ENCODE measurements at regions not wholly inside any gene's neighbourhood (a gene's known extent, or its start where the extent isn't known, plus 50 kb on each side); places are given as distances from the start of the nearest gene placed in this dataset.

DNA sequence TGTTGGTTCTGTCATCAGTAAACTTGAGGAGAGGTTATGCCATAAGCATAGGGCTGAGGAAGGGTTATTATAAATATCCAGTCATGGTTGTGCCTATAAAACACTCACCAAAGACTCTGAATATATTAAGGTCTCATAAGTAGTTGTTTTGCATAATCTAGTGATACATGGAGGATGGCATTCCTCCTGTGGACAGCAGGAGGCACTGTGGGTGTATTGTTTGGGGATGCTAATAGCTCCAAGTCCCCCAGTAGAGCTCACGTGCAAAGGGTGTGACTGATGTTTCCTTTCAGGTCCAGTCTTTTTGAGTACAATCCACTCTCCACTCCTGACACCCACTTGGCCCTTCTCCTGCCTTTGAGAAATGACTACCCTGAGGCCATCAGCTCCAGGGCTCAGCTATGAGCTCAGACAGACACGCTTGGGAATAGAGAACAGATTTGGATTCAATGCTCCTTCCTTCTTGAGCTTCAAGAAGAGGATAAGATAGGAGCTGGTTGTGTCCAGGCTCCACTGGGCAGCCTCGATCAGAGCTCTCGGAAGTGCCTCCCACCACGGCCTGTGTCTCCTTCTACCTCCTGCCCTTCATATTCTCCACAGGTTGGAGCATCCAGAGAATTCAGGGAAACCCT lies 85.2 kb upstream of the IGLL5 start:
- no peak for DNase-seq (ENCODE audit: low read depth)

DNA sequence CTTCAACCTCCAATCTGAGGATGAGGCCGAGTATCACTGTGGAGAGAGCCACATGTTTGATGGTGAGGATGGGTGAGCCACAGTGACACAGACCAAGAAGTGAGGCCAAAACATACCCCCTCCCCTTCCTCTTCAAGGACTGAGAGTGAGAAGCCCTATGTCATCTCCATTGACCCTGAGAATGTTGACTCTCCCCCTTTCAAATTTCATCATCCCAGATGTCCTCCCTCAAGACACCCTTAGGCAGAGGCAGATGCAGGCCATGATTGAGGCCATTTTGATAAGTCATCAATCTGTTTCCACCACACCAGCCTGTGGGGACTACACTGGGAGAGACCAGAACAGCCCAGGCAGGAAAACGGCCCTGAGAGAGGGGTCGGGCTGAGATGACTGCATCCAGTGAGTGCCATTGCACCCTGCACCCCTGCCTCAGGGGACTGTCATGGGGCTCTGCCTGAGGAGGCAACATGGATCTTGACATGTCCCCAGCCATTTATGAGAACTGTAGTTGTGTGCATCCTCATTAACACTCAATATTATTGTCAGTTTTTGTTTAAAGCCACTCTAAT lies 84.2 kb upstream of the IGLL5 start:
- DNase-seq (ENCODE audit: low read depth) = no peak

DNA sequence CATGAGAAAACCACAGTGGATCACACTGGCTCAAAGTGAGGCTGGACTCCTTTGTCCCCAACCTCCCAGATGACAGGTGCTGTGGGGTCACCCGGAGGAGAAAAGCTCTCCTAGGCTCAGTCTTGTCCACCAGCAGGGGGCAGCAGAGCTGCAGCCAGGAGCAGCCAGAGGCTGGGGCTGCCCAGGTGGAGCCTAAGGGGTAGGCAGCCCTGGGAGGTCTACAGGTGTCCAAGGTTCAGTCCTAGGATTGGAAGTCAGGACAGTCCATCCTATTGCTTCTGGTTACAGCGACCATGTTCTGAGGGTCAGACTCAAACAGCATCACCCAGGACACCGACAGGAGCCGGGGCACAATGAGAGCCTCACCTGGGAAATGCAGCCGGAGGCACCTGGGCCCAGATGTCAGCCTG lies 77.6 kb upstream of the IGLL5 start:
- no peak for DNase-seq (ENCODE audit: low read depth)

DNA sequence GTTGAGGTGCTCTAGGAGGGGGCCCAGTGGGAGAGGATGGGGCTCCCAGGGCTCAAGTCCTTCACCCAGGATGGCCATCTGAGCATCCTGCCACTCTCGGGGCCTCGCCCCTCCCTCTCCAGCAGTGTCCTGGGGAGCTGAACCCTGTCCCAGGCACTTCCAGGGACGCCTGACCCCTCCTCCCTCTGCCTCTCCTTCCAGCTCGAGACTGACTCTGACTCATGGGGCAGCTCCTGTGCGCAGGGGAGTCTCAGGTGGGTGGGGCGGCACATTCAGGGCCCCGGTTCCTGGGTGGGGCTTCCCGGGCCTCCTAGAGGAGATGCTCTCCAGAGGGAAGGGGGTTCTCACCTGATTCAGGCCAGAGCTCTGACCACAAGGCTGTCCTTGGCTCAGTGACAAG lies 77.1 kb upstream of the IGLL5 start:
- no peak for DNase-seq (ENCODE audit: low read depth)

DNA sequence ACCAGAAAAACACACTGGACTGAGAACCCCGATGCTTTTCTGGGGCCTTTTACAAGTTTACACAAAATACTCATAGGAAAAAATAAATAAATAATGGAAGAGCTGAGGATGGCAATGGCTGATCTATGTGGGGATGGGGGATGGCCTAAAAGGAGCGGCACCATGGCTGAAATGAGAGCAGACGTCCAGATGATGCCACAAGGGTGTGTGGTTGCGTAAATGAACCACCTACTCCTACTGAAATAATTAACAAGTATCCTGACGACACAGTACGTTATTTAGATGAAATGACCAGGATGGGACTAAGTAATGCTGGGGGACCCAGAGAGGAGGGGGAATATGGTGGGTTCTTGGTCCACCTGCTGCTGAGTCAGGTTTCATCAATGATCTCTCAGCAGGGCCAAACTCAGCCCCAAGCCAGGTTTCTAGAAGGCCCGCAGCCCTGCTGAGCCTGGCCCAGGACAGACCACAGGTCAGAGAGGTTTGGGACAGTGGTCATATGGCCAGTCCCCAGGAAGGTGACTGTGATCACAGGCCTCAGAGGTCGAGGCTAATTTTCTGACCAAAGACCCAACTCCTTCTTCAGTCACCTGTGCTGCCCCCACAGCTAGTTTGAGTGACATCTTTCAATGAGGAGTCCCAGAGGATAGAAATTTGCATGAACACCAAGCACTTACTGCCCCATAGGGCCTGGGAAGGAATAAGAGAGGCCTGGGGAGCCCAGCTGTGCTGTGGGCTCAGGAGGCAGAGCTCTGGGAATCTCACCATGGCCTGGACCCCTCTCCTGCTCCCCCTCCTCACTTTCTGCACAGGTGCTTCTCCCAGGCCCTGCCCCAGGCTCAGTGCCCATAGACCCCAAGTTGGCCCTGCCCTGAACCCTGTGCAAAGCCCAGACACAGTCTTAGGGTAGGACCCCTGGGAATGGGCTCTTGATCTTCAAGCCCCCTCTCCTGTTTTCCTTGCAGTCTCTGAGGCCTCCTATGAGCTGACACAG lies 76.3 kb upstream of the IGLL5 start:
- DNase-seq (ENCODE audit: low read depth) = no peak

DNA sequence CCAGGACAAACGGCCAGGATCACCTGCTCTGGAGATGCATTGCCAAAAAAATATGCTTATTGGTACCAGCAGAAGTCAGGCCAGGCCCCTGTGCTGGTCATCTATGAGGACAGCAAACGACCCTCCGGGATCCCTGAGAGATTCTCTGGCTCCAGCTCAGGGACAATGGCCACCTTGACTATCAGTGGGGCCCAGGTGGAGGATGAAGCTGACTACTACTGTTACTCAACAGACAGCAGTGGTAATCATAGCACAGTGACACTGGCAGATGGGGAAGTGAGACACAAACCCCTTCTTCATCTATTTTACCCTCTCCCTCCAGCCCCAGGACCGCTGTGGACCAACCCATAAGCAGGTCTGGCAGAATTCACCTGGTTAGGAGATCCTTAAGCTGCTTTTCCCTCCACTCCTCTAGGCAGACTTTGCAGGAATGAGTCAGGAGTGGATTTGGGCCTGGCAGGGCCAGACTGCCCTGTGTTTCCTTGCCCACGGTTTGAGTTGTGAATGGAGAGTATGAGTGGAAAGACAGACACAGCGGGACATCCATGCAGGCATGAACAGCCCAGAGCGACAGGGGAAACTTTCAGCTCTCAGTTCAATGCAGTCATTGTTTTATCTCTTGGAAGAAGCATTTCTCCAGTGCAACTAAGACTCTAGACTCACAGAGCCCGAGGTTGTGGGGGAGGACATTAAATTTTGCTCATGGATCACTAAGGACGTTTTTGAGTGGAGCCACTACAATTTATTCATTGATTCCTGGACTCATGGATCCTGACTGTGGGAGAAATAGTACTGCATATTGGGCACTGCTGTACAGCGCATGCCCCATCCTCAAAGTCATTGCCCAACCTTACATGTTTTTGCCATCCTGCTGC lies 75.3 kb upstream of the IGLL5 start:
- no peak for DNase-seq (ENCODE audit: low read depth)

DNA sequence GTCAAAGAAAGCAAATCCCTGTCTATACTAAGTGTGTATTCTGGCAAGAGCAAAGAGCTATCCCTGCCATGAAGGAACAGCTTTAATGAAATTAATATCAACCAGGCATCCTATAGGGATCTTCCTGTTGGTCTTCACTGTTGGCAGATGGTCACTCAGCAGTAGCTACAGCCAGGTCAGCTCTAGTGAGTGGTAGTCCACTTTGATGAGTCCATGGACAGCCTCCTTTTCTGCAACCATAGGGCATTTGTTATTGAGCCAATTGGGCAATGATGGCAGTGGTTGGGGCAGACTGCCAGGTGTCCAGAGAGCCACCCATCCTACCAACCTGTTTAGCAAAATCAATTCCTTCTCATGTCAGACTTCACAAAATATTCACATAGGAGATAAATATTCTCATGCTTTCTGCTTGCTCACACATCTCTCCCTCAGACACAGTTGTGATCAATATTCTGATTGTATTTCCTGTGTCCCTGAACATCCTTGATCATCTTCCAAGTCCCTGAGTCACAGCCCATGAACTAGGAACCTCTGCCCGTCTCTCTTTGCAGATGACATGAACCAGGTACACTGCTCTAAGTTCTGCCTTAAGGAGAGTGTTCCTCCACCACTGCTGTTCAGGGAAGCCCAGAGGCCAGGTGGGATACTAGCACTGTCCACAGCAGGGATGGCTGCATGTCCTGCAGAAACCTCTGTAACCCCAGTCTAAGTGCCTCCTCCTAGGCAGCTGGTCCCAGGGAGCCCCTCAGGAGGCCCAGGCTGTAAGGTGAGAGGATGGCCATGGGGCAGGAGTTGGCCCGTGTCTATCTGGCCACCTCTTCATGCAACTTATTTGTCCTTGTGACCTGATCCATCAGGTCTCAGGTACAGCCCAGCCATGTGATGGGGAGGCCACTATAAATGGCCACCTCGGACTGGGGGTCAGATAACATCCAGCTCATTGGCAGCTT lies 74.2 kb upstream of the IGLL5 start:
- DNase-seq (ENCODE audit: low read depth) = no peak

DNA sequence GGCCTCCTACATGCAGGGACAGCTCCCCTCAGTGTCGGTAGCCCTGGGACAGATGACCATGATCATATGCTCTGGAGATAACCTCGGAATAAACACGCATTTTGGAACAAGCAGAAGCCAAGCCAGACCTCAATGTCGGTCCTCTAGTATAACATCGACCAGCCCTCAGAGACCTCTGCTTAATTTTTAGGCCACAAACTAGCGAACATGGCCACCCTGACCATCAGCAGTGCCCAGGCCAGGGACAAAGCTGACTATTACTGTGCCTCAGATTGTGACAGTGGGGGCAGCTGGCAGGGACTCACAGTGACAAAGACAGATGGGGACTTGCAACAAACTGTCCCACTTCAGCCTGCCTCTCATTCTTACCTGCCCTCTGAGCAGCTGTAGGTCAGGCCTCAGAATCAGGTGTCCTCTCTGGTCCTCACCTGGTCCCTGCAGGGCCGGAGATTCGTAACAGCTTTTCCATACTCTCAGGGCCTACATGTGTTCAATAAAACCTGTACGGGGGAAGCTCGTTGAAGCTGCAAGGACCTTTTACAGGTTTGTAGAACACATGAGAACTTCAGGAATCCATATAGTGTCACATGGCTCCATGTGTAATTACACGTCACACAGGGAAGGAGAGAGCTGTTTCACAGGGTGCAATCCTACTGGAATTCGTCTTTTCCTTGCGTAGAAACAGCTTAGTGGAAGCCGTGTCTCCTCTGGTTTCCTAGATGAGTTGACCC lies 72.8 kb upstream of the IGLL5 start:
- DNase-seq (ENCODE audit: low read depth) = no peak

DNA sequence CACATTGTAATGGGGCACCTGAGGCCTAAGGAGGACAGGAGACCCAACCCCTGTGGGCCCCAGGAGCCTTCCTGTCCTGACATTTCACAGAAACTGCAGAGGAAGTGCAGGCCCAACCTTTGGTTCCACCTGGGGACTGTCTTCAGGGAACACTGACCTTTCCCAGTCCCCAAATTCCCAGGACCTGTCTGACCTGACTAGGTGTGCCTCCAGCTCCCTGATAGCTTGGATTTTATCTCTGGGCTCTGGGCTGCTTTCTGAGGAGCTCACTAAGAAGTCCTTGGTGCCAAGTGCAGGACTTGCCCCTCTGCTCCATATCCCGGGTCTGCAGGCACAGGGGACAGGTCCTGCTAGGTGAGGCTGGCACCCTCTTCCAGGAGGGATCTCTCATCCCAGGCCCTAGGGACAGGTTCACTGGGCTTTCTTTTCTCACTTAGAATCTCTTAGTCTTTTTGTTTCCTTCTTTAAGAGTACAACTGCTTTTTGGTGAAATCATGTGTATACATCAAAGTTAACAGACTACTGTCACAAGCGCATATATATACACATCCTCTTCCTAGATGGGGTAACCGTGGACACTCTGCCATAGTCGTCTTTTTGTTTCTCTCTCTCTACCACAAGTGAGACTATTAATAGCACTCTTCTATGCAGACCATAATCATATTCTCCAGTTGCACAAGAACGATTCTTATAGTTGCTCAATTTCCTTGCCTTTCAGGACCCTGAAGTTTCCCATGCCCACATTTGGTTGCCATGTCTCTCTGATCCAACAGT lies 72.0 kb upstream of the IGLL5 start:
- DNase-seq (ENCODE audit: low read depth) = no peak

DNA sequence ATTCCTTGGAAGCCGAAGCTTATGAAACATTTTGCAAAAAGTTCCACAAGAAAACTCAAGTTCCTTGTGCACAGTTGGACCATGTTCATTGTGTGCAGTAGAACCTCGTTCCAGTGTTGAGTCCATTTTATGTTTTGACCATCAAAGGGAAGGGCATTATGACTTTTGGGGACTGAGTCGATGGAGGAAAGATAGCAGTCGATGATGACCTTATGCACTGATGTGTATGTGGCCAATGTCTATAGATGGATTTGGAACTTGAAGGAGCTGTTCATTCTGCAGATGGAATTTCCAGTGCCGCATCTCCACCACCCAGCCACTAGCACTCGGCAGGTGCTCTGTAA lies 71.5 kb upstream of the IGLL5 start:
- DNase-seq (ENCODE audit: low read depth) = no peak

DNA sequence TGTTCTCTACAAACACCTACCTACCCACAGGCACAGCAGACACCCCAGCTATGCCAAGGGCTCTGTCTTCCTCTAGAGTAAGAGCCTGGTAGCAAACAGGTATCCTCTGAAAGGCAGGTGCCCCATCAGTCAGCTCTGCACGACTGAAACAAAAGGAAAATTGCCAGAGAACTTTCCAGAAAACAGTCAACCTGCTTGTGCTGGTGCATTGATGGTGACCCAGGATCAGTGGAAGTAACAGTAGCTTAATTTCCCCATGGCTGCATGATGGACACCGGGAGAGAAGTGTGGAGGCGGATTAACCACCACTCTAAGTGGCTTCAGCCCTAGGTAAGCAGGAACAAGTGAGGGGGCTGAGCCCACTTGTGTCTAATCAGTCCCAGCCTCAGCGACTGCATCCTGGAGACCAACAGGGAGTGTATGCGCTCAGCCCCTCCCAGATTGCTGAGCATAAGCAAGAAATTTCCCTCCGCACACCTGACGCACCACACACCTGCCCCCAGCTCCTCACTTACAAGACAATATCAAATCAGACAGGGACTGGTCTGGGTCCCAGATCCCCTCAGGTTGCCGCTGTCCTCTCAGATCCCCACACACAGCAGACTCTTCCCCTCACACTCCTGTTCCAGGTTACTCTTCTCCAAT lies 70.7 kb upstream of the IGLL5 start:
- DNase-seq (ENCODE audit: low read depth) = no peak

DNA sequence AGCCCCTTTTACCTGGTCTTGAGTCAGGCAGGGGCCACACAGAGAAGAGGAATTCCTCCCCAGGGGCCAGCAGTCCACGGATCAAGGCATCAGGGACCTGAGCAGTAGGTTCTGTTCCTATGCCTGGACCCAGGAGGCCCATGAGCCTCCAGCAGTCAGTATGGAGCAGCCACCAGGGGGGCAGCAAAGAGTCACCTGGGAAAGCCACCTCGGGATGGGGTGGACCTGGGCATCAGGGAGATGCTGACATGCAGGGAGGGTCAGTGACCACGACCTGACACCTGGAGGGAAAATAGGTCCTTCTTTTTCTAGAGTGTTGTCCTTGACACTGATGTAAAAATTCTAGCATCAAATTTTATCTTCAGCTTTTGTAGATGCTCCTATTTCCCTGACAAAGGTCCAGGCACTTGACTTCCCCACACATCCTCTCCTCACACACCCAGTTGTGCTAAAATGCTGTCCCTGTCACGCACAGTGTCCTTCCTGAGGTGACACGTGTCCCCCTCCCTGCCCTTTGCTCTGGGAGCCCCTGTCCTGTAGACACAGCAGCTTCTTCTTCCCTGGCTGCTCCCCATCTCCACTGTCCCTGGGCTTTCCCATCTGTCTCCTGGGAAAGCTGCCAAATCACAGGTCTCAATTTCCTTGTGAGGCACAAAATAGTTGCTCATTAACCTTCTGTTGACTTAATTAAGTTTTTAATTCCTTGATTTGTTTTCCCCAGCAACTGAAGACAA lies 70.0 kb upstream of the IGLL5 start:
- DNase-seq (ENCODE audit: low read depth) = no peak

DNA sequence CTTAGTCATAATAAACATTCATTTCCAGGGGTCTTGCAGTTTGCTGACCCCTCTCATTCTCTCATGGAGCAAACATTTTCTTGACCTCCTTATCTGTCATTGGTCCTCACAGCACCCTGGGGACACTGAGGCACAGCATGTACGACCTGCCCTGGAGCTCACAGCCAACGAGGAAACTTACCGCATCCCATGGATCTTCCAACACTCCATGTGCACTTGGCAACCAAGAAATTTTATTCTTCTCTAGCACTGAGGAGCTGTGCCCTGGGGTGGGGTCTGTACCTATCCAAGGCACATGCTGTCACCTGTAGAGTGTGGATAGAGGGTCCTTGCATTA lies 69.4 kb upstream of the IGLL5 start:
- DNase-seq (ENCODE audit: low read depth) = no peak

DNA sequence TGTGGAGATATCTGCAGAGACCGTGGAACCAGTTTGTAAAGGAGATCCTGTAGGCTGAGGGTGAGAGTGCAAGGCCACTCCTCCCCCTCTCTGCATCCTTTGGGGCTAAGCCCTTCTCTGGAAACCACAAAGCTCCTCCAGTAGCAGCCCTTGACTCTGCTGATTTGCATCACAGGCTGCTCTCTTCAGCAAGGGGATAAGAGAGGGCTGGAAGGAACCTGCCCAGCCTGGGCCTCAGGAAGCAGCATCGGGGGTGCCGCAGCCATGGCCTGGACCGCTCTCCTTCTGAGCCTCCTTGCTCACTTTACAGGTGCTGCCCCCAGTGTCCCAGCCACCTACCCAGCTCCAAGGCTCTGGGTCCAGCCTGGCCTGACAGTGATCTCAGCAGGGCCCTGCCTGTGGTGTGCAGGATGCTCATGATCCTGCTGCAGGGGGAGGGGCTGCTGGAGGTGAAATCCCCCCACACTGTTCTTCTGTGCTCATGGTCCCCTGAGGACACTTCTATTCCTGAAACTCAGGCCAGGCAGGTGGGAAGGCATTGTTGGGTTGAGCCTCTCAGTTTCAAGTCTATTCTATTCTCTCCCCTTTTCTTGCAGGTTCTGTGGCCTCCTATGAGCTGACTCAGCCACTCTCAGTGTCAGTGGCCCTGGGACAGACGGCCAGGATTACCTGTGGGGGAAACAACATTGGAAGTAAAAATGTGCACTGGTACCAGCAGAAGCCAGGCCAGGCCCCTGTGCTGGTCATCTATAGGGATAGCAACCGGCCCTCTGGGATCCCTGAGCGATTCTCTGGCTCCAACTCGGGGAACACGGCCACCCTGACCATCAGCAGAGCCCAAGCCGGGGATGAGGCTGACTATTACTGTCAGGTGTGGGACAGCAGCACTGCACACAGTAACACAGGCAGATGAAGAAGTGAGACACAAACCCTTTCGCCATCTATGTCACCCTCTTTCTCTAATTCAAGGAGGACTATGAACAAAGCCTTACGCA lies 68.5 kb upstream of the IGLL5 start:
- no peak for DNase-seq (ENCODE audit: low read depth)

DNA sequence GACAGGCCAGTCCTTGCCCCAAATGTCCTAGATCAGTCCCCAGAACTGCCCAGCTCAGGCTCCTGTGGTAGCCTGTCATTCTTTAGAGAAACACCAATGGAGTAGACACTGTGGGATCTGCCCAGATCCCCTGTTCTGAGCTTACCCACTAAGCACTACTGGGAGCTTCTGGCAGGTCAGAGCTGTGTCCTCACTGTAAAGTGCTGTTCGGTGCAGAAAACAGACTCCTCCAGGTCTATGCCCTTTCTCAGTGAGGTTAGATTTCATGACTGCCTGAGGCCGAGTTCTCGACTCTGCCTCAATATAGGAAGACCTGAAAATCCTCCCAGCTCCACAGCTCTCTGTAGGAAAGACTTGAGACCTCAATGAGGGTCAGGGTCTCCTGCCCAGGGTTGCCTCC lies 67.5 kb upstream of the IGLL5 start:
- DNase-seq (ENCODE audit: low read depth) = no peak

DNA sequence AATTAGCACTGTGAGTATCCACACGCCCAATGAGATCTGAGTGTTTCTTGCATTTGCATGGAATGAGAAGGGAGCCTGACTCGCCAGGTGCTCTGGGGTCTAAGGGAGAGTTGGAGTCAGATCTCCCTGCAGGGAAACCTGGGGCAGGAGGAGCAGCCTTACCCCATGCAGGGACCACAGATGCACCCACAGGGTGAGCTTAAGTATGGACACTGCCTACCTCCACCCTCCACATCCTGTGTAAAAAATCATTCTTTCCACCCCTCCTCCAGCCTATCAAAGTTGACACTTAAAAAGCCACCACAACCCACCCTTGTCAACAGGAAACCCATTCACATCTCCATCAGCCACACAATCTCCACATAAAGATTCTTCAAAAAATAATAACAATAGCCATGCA lies 67.0 kb upstream of the IGLL5 start:
- no peak for DNase-seq (ENCODE audit: low read depth)

DNA sequence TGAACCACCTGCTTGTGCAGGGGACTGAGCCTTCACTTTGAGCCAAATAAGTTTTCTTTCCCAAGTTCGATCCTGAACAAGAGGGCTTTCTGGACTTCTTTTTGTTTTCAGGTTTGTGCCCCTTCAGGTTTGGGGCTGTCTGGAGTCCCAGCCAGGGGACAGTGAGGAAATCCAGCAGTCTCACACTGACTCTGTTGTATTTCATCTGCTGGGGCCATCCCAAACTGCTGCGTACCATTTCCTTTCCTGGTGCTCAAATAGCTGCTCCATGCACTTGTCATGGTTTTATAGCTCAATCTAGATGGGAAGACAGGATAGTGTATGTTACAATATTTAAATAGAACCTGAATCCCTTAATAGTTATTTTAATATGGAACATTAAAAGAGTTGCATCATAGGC lies 66.3 kb upstream of the IGLL5 start:
- DNase-seq (ENCODE audit: low read depth) = no peak
